Breast epithelium (tissue), 4 donors: ENCODE measurements at regions not wholly inside any gene's neighbourhood (a gene's known extent, or its start where the extent isn't known, plus 50 kb on each side); places are given as distances from the start of the nearest gene placed in this dataset.

ENCODE experiments used
- DNase-seq, 2 donors: peaks; one replicate each; pipeline ENCODE4 v3.0.0-alpha.2; 2019; ENCODE audit warnings: low spot score in 2 of 2
- H3K27ac ChIP-seq, 2 donors: fragments of 200-600 bp; sonication (generic) in 1 of 2; one replicate each; pipeline ENCODE4 v1.5.1; 2016 to 2019; ENCODE audit warnings: mild to moderate bottlenecking in 1 of 2
- H3K27me3 ChIP-seq, 2 donors: fragments of 200-600 bp; sonication (generic) in 1 of 2; one replicate each; pipeline versions ENCODE4 v1.5.1 to v1.6.0; 2017 to 2019; ENCODE audit warnings: control low read depth in 1 of 2, mild to moderate bottlenecking in 1 of 2
- H3K36me3 ChIP-seq: fragments of 200-600 bp; one replicate; pipeline ENCODE4 v1.5.1; 2019
- H3K4me1 ChIP-seq, 2 donors: fragments of 200-600 bp; sonication (generic); one replicate each; pipeline ENCODE4 v1.5.1; 2016 to 2019; ENCODE audit warnings: control low read depth in 1 of 2
- H3K4me3 ChIP-seq, 3 donors: fragments of 200-600 bp; sonication (generic); 1 replicate in 2 of 3; 2 replicates in 1 of 3; pipeline ENCODE4 v1.5.1; 2016 to 2019; ENCODE audit warnings: mild to moderate bottlenecking in 3 of 3, moderate library complexity in 2 of 3
- H3K9me3 ChIP-seq, 2 donors: fragments of 200-600 bp; sonication (generic) in 1 of 2; one replicate each; pipeline ENCODE4 v1.5.1; 2016 to 2019; ENCODE audit warnings: control low read depth in 1 of 2
- POLR2A ChIP-seq: fragments of 450-650 bp; IDR thresholded peaks from one replicate; pipeline ENCODE4 v1.6.1; 2016; ENCODE audit warnings: antibody characterized with exemption, mild to moderate bottlenecking, moderate library complexity
- POLR2AphosphoS5 ChIP-seq, 3 donors: sonication (generic); formaldehyde crosslinking; IDR thresholded peaks; one replicate each; pipeline ENCODE4 v1.6.1; 2017; ENCODE audit warnings: antibody characterized with exemption in 3 of 3
- intact Hi-C: fragments of 100-400 bp; cut with DNase I; formaldehyde crosslinking; loops from one replicate; pipeline ENCODE4 v1.15.1; 2023; ENCODE audit warnings: low total_unique reads
- TF ChIP-seq, protein P1 (sequence below), 3 donors: fragments of 450-650 bp; IDR thresholded peaks; one replicate each; pipeline ENCODE4 v1.5.1; 2016 to 2017; ENCODE audit warnings: antibody characterized with exemption in 3 of 3, mild to moderate bottlenecking in 3 of 3, moderate library complexity in 3 of 3

DNA sequence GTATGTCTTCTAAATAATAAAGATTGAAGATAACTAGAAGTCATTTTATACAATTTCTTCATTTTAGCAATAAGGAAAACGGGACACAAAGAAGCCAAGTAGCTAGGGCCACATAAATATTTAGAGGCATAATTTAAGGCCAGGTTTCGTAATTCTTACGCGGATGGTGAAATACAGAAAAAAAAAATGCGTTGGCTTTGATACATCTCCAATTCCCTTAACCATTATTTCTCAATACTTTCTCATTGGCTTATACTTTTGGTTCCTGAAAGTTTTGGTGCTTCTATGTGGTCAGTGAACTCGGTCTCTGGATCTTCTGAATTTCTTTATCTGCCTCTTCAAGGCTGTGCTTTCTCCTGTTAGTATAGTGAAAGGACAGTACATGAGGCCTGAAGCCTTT lies 888.1 kb downstream of the KCNJ2 start:
- H3K9me3 ChIP-seq, result no peaks in the 10 kb centered on the region
- H3K36me3 ChIP-seq, result no peaks in the 10 kb centered on the region
- no peak for TF ChIP-seq POLR2A
- no peak overlapping the region for H3K27ac ChIP-seq
- DNase-seq, result no peak
- no peaks in the 10 kb centered on the region for H3K27me3 ChIP-seq
- H3K4me3 ChIP-seq, result no peak overlapping the region
- H3K4me1 ChIP-seq, result no peaks in the 10 kb centered on the region
- intact Hi-C loops, result no loop called here

DNA sequence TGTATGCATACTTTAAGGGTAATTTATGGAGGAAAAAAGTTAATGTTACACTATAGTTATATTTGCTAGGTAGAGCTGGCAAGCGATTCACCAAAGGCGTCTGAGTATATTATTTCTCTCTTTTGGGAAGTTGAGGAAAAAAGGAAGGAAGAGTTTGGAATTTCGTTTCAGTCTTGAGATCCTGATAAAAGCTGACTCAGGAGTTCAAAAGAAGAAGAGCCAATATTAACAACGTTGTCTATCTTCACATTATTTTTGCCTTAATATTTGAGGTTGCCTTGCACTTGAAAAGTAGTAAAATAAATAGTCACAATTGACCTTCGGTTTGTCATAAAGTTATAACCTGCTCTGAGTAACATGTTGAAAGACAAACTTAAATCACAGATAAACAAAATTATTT lies 888.6 kb downstream of the KCNJ2 start:
- TF ChIP-seq POLR2AphosphoS5 (IDR thresholded peaks at IDR 0.05) (no peak), POLR2A (no peak)
- TF ChIP-seq, protein P1, sequence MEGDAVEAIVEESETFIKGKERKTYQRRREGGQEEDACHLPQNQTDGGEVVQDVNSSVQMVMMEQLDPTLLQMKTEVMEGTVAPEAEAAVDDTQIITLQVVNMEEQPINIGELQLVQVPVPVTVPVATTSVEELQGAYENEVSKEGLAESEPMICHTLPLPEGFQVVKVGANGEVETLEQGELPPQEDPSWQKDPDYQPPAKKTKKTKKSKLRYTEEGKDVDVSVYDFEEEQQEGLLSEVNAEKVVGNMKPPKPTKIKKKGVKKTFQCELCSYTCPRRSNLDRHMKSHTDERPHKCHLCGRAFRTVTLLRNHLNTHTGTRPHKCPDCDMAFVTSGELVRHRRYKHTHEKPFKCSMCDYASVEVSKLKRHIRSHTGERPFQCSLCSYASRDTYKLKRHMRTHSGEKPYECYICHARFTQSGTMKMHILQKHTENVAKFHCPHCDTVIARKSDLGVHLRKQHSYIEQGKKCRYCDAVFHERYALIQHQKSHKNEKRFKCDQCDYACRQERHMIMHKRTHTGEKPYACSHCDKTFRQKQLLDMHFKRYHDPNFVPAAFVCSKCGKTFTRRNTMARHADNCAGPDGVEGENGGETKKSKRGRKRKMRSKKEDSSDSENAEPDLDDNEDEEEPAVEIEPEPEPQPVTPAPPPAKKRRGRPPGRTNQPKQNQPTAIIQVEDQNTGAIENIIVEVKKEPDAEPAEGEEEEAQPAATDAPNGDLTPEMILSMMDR (IDR thresholded peaks at IDR 0.05), result no peak
- intact Hi-C loops, result no loop called here
- Histone ChIP-seq H3K36me3 (no peaks in the 10 kb centered on the region), H3K9me3 (no peaks in the 10 kb centered on the region), H3K27me3 (no peaks in the 10 kb centered on the region), H3K27ac (no peak overlapping the region), H3K4me1 (no peaks in the 10 kb centered on the region), H3K4me3 (no peak overlapping the region)
- DNase-seq, result no peak

DNA sequence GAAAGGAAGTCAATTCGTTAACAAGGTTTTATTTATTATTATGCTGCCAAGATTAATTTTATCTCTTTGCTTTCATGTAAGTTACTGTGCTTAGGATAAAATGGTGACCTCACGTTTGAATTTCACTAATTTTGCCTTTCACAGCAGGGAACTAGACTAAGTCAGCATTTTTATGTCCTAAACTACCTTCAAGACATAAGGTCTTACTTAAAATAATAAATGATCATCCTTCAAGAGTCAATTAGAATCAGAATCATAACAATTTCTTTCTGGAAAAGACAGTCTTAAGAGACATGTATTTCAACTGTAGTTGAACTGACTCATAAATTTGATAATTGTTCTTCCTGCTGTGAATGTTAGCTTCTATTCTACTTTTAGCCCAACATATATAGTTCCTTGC lies 893.8 kb downstream of the KCNJ2 start:
- Histone ChIP-seq H3K27ac (no peak overlapping the region), H3K4me1 (no peaks in the 10 kb centered on the region), H3K36me3 (no peaks in the 10 kb centered on the region), H3K4me3 (no peak overlapping the region), H3K27me3 (no peaks in the 10 kb centered on the region), H3K9me3 (no peaks in the 10 kb centered on the region)
- intact Hi-C loops, result no loop called here
- DNase-seq, result no peak
- TF ChIP-seq POLR2AphosphoS5 (IDR thresholded peaks at IDR 0.05) (no peak), POLR2A (no peak)
- TF ChIP-seq, protein P1 (IDR thresholded peaks at IDR 0.05), result no peak

DNA sequence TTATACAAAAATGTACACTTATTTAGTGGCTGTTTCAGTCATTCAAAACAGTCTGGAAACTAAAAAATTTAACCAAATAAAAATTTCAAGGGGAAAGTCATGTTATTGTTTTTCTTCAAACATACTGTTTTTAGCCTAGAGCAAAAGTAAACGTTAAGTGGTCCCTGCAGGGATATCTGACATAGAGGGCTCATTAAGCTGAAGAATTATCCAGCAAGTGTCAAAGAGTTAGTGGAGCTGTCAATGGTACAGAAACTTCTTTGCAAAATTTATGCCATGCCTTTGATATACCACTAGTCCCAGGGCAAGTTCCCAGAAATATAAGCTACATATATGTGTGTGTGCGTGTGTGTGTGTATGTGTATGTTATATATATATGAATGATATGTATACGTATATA lies 894.2 kb downstream of the KCNJ2 start:
- no peaks in the 10 kb centered on the region for H3K36me3 ChIP-seq
- H3K9me3 ChIP-seq, result no peaks in the 10 kb centered on the region
- no peak overlapping the region for H3K27ac ChIP-seq
- no peaks in the 10 kb centered on the region for H3K27me3 ChIP-seq
- intact Hi-C loops, result no loop called here
- H3K4me1 ChIP-seq, result no peaks in the 10 kb centered on the region
- no peak for DNase-seq
- TF ChIP-seq POLR2AphosphoS5 (IDR thresholded peaks at IDR 0.05), result no peak
- no peak for TF ChIP-seq POLR2A
- TF ChIP-seq, protein P1 (IDR thresholded peaks at IDR 0.05), result no peak
- no peak overlapping the region for H3K4me3 ChIP-seq

DNA sequence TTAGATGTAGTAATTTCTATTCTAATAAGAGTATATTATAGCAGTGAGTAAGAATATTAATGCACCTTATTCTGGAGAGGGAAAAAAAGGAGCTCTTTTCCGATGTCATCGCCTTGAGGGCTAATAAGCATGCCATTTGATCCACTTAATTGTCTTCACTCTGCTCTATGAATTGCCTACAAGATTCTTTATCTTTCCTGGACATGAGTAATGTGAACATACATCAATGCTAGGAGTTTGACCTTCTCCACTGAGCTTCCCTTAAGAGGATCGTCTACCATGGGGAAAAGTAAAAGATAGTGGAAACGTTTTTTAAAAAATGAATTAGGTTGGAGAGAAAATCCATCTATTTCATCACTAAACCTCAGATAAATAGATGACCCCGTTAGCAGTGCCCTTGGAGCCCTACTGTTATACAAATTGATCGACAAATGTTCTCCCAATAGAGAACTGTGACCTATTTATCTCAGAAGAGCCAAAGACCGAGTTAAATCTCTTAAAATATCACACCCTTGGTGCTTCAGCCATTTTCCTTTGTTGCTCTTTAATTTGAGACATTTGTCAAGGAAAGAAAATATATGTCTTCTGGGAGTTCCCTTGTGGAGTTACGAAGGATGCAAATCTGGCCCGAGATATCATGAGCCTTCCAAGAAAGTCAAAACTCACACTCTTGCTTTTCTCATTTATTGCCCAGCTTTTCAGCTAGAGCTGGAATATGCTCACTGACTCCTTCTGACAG lies 898.5 kb downstream of the KCNJ2 start:
- H3K27ac ChIP-seq, result no peak overlapping the region
- TF ChIP-seq POLR2A, result no peak
- no peak for TF ChIP-seq POLR2AphosphoS5 (IDR thresholded peaks at IDR 0.05)
- TF ChIP-seq, protein P1 (IDR thresholded peaks at IDR 0.05), result no peak
- DNase-seq, result no peak

DNA sequence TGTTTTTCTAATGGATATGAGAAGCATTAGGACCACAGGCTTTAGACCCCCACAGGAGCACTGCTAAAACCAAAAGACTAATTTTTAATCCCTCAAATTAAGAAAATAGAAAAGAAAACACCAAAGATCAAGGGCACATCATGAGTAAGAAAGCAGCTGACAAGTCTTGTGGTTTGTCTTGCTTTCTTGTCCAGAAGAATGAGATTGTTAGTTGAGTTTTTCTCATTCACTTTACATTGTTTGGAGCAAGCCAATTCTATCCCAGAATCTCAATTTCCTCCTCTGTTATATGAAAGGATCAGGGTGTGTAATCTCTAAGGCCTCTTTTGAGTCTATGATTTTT lies 899.0 kb downstream of the KCNJ2 start:
- TF ChIP-seq POLR2AphosphoS5 (IDR thresholded peaks at IDR 0.05) (no peak), POLR2A (no peak)
- TF ChIP-seq, protein P1 (IDR thresholded peaks at IDR 0.05), result no peak
- H3K27ac ChIP-seq, result no peak overlapping the region
- no peaks in the 10 kb centered on the region for H3K4me1 ChIP-seq
- no peak overlapping the region for H3K4me3 ChIP-seq
- intact Hi-C loops, result no loop called here
- DNase-seq, result no peak
- no peaks in the 10 kb centered on the region for H3K9me3 ChIP-seq
- no peaks in the 10 kb centered on the region for H3K36me3 ChIP-seq
- H3K27me3 ChIP-seq, result no peaks in the 10 kb centered on the region

More for the DNA sequence above, 898.5 kb downstream of the KCNJ2 start:
- no peaks in the 10 kb centered on the region for H3K9me3 ChIP-seq
- intact Hi-C loops, result no loop called here
- no peaks in the 10 kb centered on the region for H3K36me3 ChIP-seq
- no peak overlapping the region for H3K4me3 ChIP-seq
- no peaks in the 10 kb centered on the region for H3K27me3 ChIP-seq
- H3K4me1 ChIP-seq, result no peaks in the 10 kb centered on the region
